Chondrocyte (in vitro differentiated cells): ENCODE measurements at regions not wholly inside any gene's neighbourhood (a gene's known extent, or its start where the extent isn't known, plus 50 kb on each side); places are given as distances from the start of the nearest gene placed in this dataset.
A peak's percentile ranks its signal among the peaks of the same experiment; 100 is the strongest.

Source experiments
- DNase-seq: peaks from one replicate; pipeline ENCODE4 v3.0.0; 2021; ENCODE audit warnings: mixed read lengths, low spot score
- H3K27ac Mint-ChIP-seq: one replicate; pipeline ENCODE4 v1.8.0; 2021; ENCODE audit warnings: mild to moderate bottlenecking, moderate library complexity, mixed read lengths; ENCODE audit not compliant: unreplicated experiment
- H3K27me3 Mint-ChIP-seq: 2 replicates; pipeline ENCODE4 v1.8.0; 2021; ENCODE audit warnings: low read depth, mixed read lengths
- H3K36me3 Mint-ChIP-seq: 2 replicates; pipeline ENCODE4 v1.8.0; 2021; ENCODE audit warnings: low read depth, mixed read lengths
- H3K4me1 Mint-ChIP-seq: 2 replicates; pipeline ENCODE4 v1.8.0; 2021; ENCODE audit warnings: low read depth, mild to moderate bottlenecking, mixed read lengths
- H3K4me3 Mint-ChIP-seq: one replicate; pipeline ENCODE4 v1.8.0; 2021; ENCODE audit warnings: mild to moderate bottlenecking, moderate library complexity, mixed read lengths; ENCODE audit not compliant: unreplicated experiment
- H3K9me3 Mint-ChIP-seq: 2 replicates; pipeline ENCODE4 v1.8.0; 2021; ENCODE audit warnings: low read depth, mixed read lengths
- CTCF ChIP-seq: fragments of 200-600 bp; sonication (generic); IDR thresholded peaks from 2 replicates; pipeline ENCODE4 v1.5.0; 2021; ENCODE audit warnings: antibody characterized with exemption, mild to moderate bottlenecking, moderate library complexity

- Mint-ChIP-seq H3K4me3 (no peak overlapping the region), H3K36me3 (no peaks in the 10 kb centered on the region), H3K27ac (no peak overlapping the region), H3K27me3 (peaks cover 5% of the 10 kb centered on the region), H3K4me1 (no peaks in the 10 kb centered on the region), H3K9me3 (no peaks in the 10 kb centered on the region)
- TF ChIP-seq CTCF = no peak
- no peak for DNase-seq
These were observed 91.9 kb downstream of the ZWINT start for GRCh38 chr10:56269181-56269580.

- Mint-ChIP-seq H3K4me1 (no peaks in the 10 kb centered on the region), H3K4me3 (no peak overlapping the region), H3K36me3 (no peaks in the 10 kb centered on the region), H3K9me3 (no peaks in the 10 kb centered on the region), H3K27me3 (peaks cover 10% of the 10 kb centered on the region), H3K27ac (no peak overlapping the region)
- no peak for TF ChIP-seq CTCF
- no peak for DNase-seq
These were observed 94.9 kb downstream of the ZWINT start for GRCh38 chr10:56266120-56266519.

GRCh38 chr10:56258991-56259390 is 102.1 kb downstream of the ZWINT start:
- H3K4me3 Mint-ChIP-seq = no peak overlapping the region
- H3K4me1 Mint-ChIP-seq = peaks cover 8% of the 10 kb centered on the region
- no peak overlapping the region for H3K27ac Mint-ChIP-seq
- TF ChIP-seq CTCF = no peak
- DNase-seq = no peak
- no peaks in the 10 kb centered on the region for H3K36me3 Mint-ChIP-seq
- peaks cover 1% of the 10 kb centered on the region for H3K9me3 Mint-ChIP-seq
- H3K27me3 Mint-ChIP-seq = peaks cover 9% of the 10 kb centered on the region

- no peak for TF ChIP-seq CTCF
- Mint-ChIP-seq H3K27ac (no peak overlapping the region), H3K4me1 (peaks cover 8% of the 10 kb centered on the region), H3K9me3 (peaks cover 4% of the 10 kb centered on the region), H3K27me3 (peaks cover 9% of the 10 kb centered on the region), H3K36me3 (no peaks in the 10 kb centered on the region), H3K4me3 (no peak overlapping the region)
- DNase-seq = no peak
These were observed 102.7 kb downstream of the ZWINT start for GRCh38 chr10:56258378-56258777.

- Mint-ChIP-seq H3K36me3 (no peaks in the 10 kb centered on the region), H3K27me3 (peaks cover 7% of the 10 kb centered on the region), H3K4me3 (no peak overlapping the region), H3K9me3 (peaks cover 14% of the 10 kb centered on the region), H3K27ac (no peak overlapping the region), H3K4me1 (peaks cover 5% of the 10 kb centered on the region)
- DNase-seq = peak; percentile 43
- TF ChIP-seq CTCF = no peak
These were observed 105.8 kb downstream of the ZWINT start for GRCh38 chr10:56255298-56255697.
